ENCODE measurements at regions not wholly inside any gene's neighbourhood (a gene's known extent, or its start where the extent isn't known, plus 50 kb on each side); places are given as distances from the start of the nearest gene placed in this dataset.

- TF ChIP-seq PKNOX1 (IDR thresholded peaks at IDR 0.05) (no peak), CTCF (IDR thresholded peaks at IDR 0.05 in 2 of 3, conservative IDR thresholded peaks at IDR 0.05 in 1 of 3; ENCODE audit: insufficient read depth in 2 of 3, low read depth in 1 of 3, low read length in 3 of 3) (no peak), FOXJ3 (CRISPR knock-in tag; IDR thresholded peaks at IDR 0.05) (no peak), LARP7 (IDR thresholded peaks at IDR 0.05) (no peak), ZFP36 (IDR thresholded peaks at IDR 0.05; ENCODE audit: low read depth, low read length, partially characterized antibody) (no peak), CREB5 (CRISPR knock-in tag; IDR thresholded peaks at IDR 0.05) (no peak), SP1 (CRISPR knock-in tag; IDR thresholded peaks at IDR 0.05) (no peak), POLR2A (conservative IDR thresholded peaks at IDR 0.05) (no peak), TAL1 (IDR thresholded peaks at IDR 0.05) (no peak), ZNF57 (CRISPR knock-in tag; IDR thresholded peaks at IDR 0.05) (no peak), JUN (IDR thresholded peaks at IDR 0.05; ENCODE audit: borderline replicate concordance, low read depth, low read length) (no peak), JUN (CRISPR knock-in tag; IDR thresholded peaks at IDR 0.05; ENCODE audit: borderline replicate concordance) (no peak), ZNF79 (CRISPR knock-in tag; IDR thresholded peaks at IDR 0.05; ENCODE audit: low read depth) (no peak)
Observed at GRCh38 chr20:63141531-63141930, 74.4 kb downstream of the YTHDF1 start.

Data from K562 (cell line).